HEK293 (cell line): ENCODE measurements at regions not wholly inside any gene's neighbourhood (a gene's known extent, or its start where the extent isn't known, plus 50 kb on each side); places are given as distances from the start of the nearest gene placed in this dataset.

Experiments
- CTCF ChIA-PET: fragments of 350-600 bp; formaldehyde crosslinking; extraction: SDS; loops from one replicate; lab custom pipeline; 2021; ENCODE audit warnings: antibody characterized with exemption; lab: Yijun Ruan, JAX
- POLR2A ChIA-PET: fragments of 300-600 bp; formaldehyde crosslinking; extraction: SDS; loops from one replicate; lab custom pipeline; 2020; ENCODE audit warnings: antibody characterized with exemption, inconsistent platforms; lab: Yijun Ruan, JAX
- H3K27ac ChIP-seq: fragments of 200-500 bp; sonication (Bioruptor generic); 2 replicates; pipeline ENCODE4 v1.5.1; 2014; ENCODE audit warnings: low read depth, low read length, control low read depth, inconsistent platforms; ENCODE audit errors: extremely low read depth
- H3K36me3 ChIP-seq, 2 experiments: fragments of 200-500 bp in 1 of 2; sonication (Bioruptor generic) in 1 of 2; 1 replicate in 1 of 2; 2 replicates in 1 of 2; pipeline ENCODE4 v1.5.1; 2014 to 2017; ENCODE audit warnings: inconsistent platforms in 2 of 2, low read length in 2 of 2; ENCODE audit not compliant: control insufficient read depth in 2 of 2, insufficient read depth in 1 of 2
- H3K4me1 ChIP-seq: fragments of 200-500 bp; sonication (Bioruptor generic); 2 replicates; pipeline ENCODE4 v1.5.1; 2014; ENCODE audit warnings: mild to moderate bottlenecking, low read length, inconsistent platforms; ENCODE audit not compliant: control insufficient read depth, insufficient read depth
- H3K4me3 ChIP-seq: 2 replicates; pipeline ENCODE4 v1.5.1; 2011; ENCODE audit warnings: low read depth, mild to moderate bottlenecking, control low read depth, low read length, moderate library complexity
- H3K9me3 ChIP-seq: fragments of 200-500 bp; sonication (Bioruptor generic); 2 replicates; pipeline ENCODE4 v1.5.1; 2014; ENCODE audit warnings: low read depth, low read length, inconsistent platforms; ENCODE audit not compliant: control insufficient read depth, insufficient read depth
- ATF2 ChIP-seq: fragments of 450-650 bp; formaldehyde crosslinking; IDR thresholded peaks from 2 replicates; pipeline ENCODE4 v1.5.1; 2016; ENCODE audit warnings: missing biosample characterization, missing genetic modification characterization, low read depth
- GLIS1 ChIP-seq: fragments of 450-650 bp; formaldehyde crosslinking; IDR thresholded peaks from 2 replicates; pipeline ENCODE4 v1.5.1; 2016; ENCODE audit warnings: missing biosample characterization, missing genetic modification characterization
- IKZF3 ChIP-seq: fragments of 450-650 bp; IDR thresholded peaks from 2 replicates; pipeline ENCODE4 v1.5.0; 2018; ENCODE audit warnings: missing biosample characterization, mild to moderate bottlenecking, missing genetic modification characterization, moderate library complexity
- KLF8 ChIP-seq: fragments of 450-650 bp; formaldehyde crosslinking; IDR thresholded peaks from 2 replicates; pipeline ENCODE4 v1.5.1; 2016; ENCODE audit warnings: missing biosample characterization, missing genetic modification characterization
- PRDM2 ChIP-seq: fragments of 450-650 bp; formaldehyde crosslinking; IDR thresholded peaks from 2 replicates; pipeline ENCODE4 v1.5.1; 2016; ENCODE audit warnings: missing biosample characterization, missing genetic modification characterization, borderline replicate concordance
- REST ChIP-seq: fragments of 450-650 bp; formaldehyde crosslinking; IDR thresholded peaks from 2 replicates; pipeline ENCODE4 v1.5.1; 2016; ENCODE audit warnings: missing biosample characterization, missing genetic modification characterization
- ZBTB7A ChIP-seq: fragments of 450-650 bp; formaldehyde crosslinking; IDR thresholded peaks from 2 replicates; pipeline ENCODE4 v1.5.1; 2016; ENCODE audit warnings: low read depth, missing biosample characterization, missing genetic modification characterization
- ZNF121 ChIP-seq: fragments of 450-650 bp; formaldehyde crosslinking; IDR thresholded peaks from 2 replicates; pipeline ENCODE4 v1.5.1; 2016; ENCODE audit warnings: missing biosample characterization, missing genetic modification characterization
- ZNF146 ChIP-seq: fragments of 450-650 bp; formaldehyde crosslinking; IDR thresholded peaks from 2 replicates; pipeline ENCODE4 v1.5.1; 2016; ENCODE audit warnings: missing biosample characterization, missing genetic modification characterization
- ZNF175 ChIP-seq: fragments of 450-650 bp; formaldehyde crosslinking; IDR thresholded peaks from 2 replicates; pipeline ENCODE4 v1.5.1; 2016; ENCODE audit warnings: missing biosample characterization, missing genetic modification characterization
- ZNF19 ChIP-seq: fragments of 450-650 bp; formaldehyde crosslinking; IDR thresholded peaks from 2 replicates; pipeline ENCODE4; 2016; ENCODE audit warnings: missing biosample characterization, missing genetic modification characterization, low read depth
- ZNF292 ChIP-seq: fragments of 450-650 bp; formaldehyde crosslinking; IDR thresholded peaks from 2 replicates; pipeline ENCODE4 v1.5.1; 2016; ENCODE audit warnings: low read depth, missing biosample characterization, missing genetic modification characterization, borderline replicate concordance
- ZNF324 ChIP-seq: fragments of 450-650 bp; formaldehyde crosslinking; IDR thresholded peaks from 2 replicates; pipeline ENCODE4 v1.5.1; 2016; ENCODE audit warnings: missing biosample characterization, missing genetic modification characterization
- ZNF398 ChIP-seq: fragments of 450-650 bp; formaldehyde crosslinking; IDR thresholded peaks from 2 replicates; pipeline ENCODE4 v1.5.1; 2017; ENCODE audit warnings: missing biosample characterization, missing genetic modification characterization
- ZNF404 ChIP-seq: fragments of 450-650 bp; formaldehyde crosslinking; IDR thresholded peaks from 2 replicates; pipeline ENCODE4 v1.5.1; 2017; ENCODE audit warnings: missing biosample characterization, missing genetic modification characterization
- ZNF514 ChIP-seq: fragments of 450-650 bp; formaldehyde crosslinking; IDR thresholded peaks from 2 replicates; pipeline ENCODE4 v1.5.1; 2016; ENCODE audit warnings: missing biosample characterization, missing genetic modification characterization
- ZNF629 ChIP-seq: fragments of 450-650 bp; formaldehyde crosslinking; IDR thresholded peaks from 2 replicates; pipeline ENCODE4 v1.5.1; 2017; ENCODE audit warnings: missing biosample characterization, missing genetic modification characterization
- ZNF664 ChIP-seq: fragments of 450-650 bp; formaldehyde crosslinking; IDR thresholded peaks from 2 replicates; pipeline ENCODE4 v1.5.1; 2016; ENCODE audit warnings: missing biosample characterization, missing genetic modification characterization

GRCh38 chr4:41325901-41326300 is 69.2 kb downstream of the UCHL1 start:
- no peaks in the 10 kb centered on the region for H3K4me1 ChIP-seq
- no peak overlapping the region for H3K4me3 ChIP-seq
- no peaks in the 10 kb centered on the region for H3K9me3 ChIP-seq
- no peak for TF ChIP-seq ZNF324 (tag by site-specific recombination)
- TF ChIP-seq ZBTB7A (tag by site-specific recombination): no peak
- TF ChIP-seq ZNF121 (tag by site-specific recombination): no peak
- TF ChIP-seq ZNF292 (tag by site-specific recombination): no peak
- TF ChIP-seq IKZF3 (tag by site-specific recombination): no peak
- TF ChIP-seq KLF8 (tag by site-specific recombination): no peak
- TF ChIP-seq ZNF664 (tag by site-specific recombination): no peak
- no peak for TF ChIP-seq ZNF629
- TF ChIP-seq GLIS1: no peak
- TF ChIP-seq ATF2 (tag by site-specific recombination): no peak
- no peak for TF ChIP-seq ZNF146 (tag by site-specific recombination)
- TF ChIP-seq ZNF404 (tag by site-specific recombination): no peak
- no peak for TF ChIP-seq ZNF175 (tag by site-specific recombination)
- POLR2A ChIA-PET: no interaction called here
- CTCF ChIA-PET: no interaction called here
- H3K36me3 ChIP-seq: no peaks in the 10 kb centered on the region
- H3K27ac ChIP-seq: no peak overlapping the region

GRCh38 chr4:41326776-41327175 is 70.0 kb downstream of the UCHL1 start:
- H3K4me1 ChIP-seq: no peaks in the 10 kb centered on the region
- POLR2A ChIA-PET: no interaction called here
- H3K4me3 ChIP-seq: no peak overlapping the region
- H3K9me3 ChIP-seq: no peaks in the 10 kb centered on the region
- CTCF ChIA-PET: interaction anchor here (0.6 kb wide), 1 partner anchor 103 kb away, joined by 3 read pairs; no protein-coding TSS in a partner anchor
- H3K27ac ChIP-seq: no peak overlapping the region
- no peaks in the 10 kb centered on the region for H3K36me3 ChIP-seq
- no peak for TF ChIP-seq ZNF175 (tag by site-specific recombination)
- no peak for TF ChIP-seq REST (tag by site-specific recombination)
- TF ChIP-seq ZNF398 (tag by site-specific recombination): no peak
- no peak for TF ChIP-seq PRDM2 (tag by site-specific recombination)
- TF ChIP-seq ZNF19 (tag by site-specific recombination): no peak
- TF ChIP-seq ZNF514 (tag by site-specific recombination): no peak
